Fibroblast of pulmonary artery (primary cell): ENCODE measurements at regions not wholly inside any gene's neighbourhood (a gene's known extent, or its start where the extent isn't known, plus 50 kb on each side); places are given as distances from the start of the nearest gene placed in this dataset.

Source experiments
- DNase-seq: peaks from one replicate; pipeline ENCODE4 v3.0.0-alpha.2; 2010; ENCODE audit warnings: low read depth
- H3K4me3 ChIP-seq: replicated peaks from 2 replicates; pipeline ENCODE4 v1.5.1; 2011; ENCODE audit warnings: low read depth, mild to moderate bottlenecking, control low read depth, low read length, moderate library complexity
- CTCF ChIP-seq: IDR thresholded peaks from 2 replicates; pipeline ENCODE4 v1.5.1; 2011; ENCODE audit warnings: mild to moderate bottlenecking, control low read depth, low read length, inconsistent platforms; ENCODE audit errors: missing control alignments

GRCh38 chr1:221919743-221920142 is 177.9 kb upstream of the DUSP10 start:
- DNase-seq: no peak
- TF ChIP-seq CTCF: no peak
- no peak overlapping the region for H3K4me3 ChIP-seq

DNA sequence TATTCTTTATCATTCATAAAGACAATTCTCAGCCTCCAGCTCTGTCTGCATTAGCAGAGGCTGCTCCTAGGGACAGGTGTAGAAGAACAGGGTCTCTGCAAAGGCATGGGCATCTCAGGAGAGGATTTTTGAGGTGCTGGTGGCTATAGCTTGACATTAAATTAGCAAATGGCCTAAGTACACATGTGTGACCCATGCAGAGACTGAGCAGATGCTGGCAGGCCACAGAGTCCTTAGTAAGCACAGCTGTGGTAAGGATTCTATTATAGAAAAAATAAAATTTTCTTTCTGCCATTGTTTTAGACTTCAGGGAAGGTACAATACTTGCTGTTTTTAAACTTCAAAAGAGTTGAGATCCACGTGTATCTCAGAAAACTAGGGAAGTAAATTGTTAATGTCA is 177.5 kb upstream of the DUSP10 start:
- no peak overlapping the region for H3K4me3 ChIP-seq
- DNase-seq: no peak
- TF ChIP-seq CTCF: no peak

DNA sequence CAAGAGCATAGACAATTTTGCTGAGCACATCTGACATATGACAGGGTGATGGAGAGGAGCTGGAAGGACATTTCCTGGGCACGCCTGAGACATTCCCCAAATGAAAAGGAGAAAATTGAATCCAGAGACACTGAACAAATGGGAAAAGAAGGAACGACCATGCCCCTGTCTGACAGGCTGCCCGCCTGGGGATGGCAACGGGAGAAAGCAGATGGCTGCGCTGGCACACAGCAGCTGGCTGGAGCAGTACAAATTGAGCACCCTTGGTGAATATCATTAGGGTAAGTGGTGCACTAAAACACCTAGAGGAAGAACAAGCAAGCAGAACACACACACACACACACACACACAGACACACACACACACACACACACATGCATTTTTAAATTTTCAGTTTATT is 174.3 kb upstream of the DUSP10 start:
- no peak overlapping the region for H3K4me3 ChIP-seq
- no peak for TF ChIP-seq CTCF
- no peak for DNase-seq

- H3K4me3 ChIP-seq: no peak overlapping the region
- DNase-seq: no peak
- TF ChIP-seq CTCF: no peak
Measured at GRCh38 chr1:221915764-221916163, 173.9 kb upstream of the DUSP10 start.

- no peak for DNase-seq
- TF ChIP-seq CTCF: no peak
- H3K4me3 ChIP-seq: no peak overlapping the region
Measured at GRCh38 chr1:221913351-221913892, 171.5 kb upstream of the DUSP10 start.

- DNase-seq: no peak
- no peak for TF ChIP-seq CTCF
- no peak overlapping the region for H3K4me3 ChIP-seq
Measured at GRCh38 chr1:221912230-221912629, 170.3 kb upstream of the DUSP10 start.

DNA sequence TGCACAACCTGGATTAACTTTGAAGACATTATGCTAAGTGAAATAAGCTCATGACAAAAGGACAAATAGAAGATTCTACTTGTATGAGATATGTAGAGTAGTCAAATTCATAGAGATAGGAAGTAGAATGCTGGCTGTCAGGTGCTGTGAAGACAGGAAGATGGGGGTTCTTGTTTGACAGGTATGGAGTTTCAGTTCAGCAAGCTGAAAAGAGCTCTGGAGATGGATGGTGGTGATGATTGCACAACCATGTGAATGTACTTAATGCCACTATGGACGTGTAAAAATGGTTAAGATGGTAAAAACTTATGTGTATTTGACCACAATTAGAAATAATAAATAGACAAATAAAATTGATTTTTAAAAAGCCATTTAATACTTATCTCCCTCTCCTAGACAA is 169.8 kb upstream of the DUSP10 start:
- TF ChIP-seq CTCF: no peak

More for the DNA sequence above, 169.8 kb upstream of the DUSP10 start:
- no peak overlapping the region for H3K4me3 ChIP-seq
- DNase-seq: no peak
